Body of pancreas (tissue), 4 donors: ENCODE measurements at regions not wholly inside any gene's neighbourhood (a gene's known extent, or its start where the extent isn't known, plus 50 kb on each side); places are given as distances from the start of the nearest gene placed in this dataset.

Experiments used
- ATAC-seq: fragments of 150-250 bp; one replicate; pipeline ENCODE4 v1.9.1; 2016
- DNase-seq, 4 donors: peaks; one replicate each; pipeline ENCODE4 v3.0.0-alpha.2; 2019
- H3K27ac ChIP-seq, 4 donors: fragments of 200-600 bp; sonication (generic); 1 replicate in 3 of 4; 2 replicates in 1 of 4; pipeline versions ENCODE4 v1.5.1 to v1.6.1; 2016 to 2019; ENCODE audit warnings: mild to moderate bottlenecking in 1 of 4, mixed read lengths in 1 of 4, moderate library complexity in 1 of 4
- H3K27me3 ChIP-seq, 2 donors: fragments of 200-600 bp; sonication (generic); one replicate each; pipeline ENCODE4 v1.6.0; 2016; ENCODE audit warnings: mild to moderate bottlenecking in 1 of 2
- H3K36me3 ChIP-seq, 2 donors: fragments of 200-600 bp; sonication (generic); replicated peaks in 1 of 2; 2 replicates each; pipeline ENCODE4 v1.5.1; 2016; ENCODE audit warnings: low read depth in 2 of 2; ENCODE audit not compliant: insufficient read depth in 1 of 2
- H3K4me1 ChIP-seq: fragments of 200-600 bp; sonication (generic); one replicate; pipeline ENCODE4 v1.6.0; 2016
- H3K4me3 ChIP-seq, 2 donors: fragments of 200-600 bp; sonication (generic); 1 replicate in 1 of 2; 2 replicates in 1 of 2; pipeline ENCODE4 v1.5.1; 2016 to 2019
- H3K9me3 ChIP-seq, 3 donors: fragments of 200-600 bp; sonication (generic); 1 replicate in 2 of 3; 2 replicates in 1 of 3; pipeline ENCODE4 v1.5.1; 2016
- CTCF ChIP-seq, 7 experiments: fragments of 450-650 bp in 4 of 7; fragments of 200-600 bp in 3 of 7; sonication (generic) in 3 of 7; IDR thresholded peaks; one replicate each; pipeline ENCODE4 v1.5.1; 2016 to 2019; ENCODE audit warnings: antibody characterized with exemption in 7 of 7
- POLR2A ChIP-seq, 3 donors: fragments of 450-650 bp; IDR thresholded peaks; one replicate each; pipeline ENCODE4 v1.6.1; 2016; ENCODE audit warnings: antibody characterized with exemption in 3 of 3, mild to moderate bottlenecking in 2 of 3
- WGBS, 2 donors: methylation state at CpG; one replicate each; pipeline ENCODE4 v1.1.5; 2017; 5-methylcytosine and 5-hydroxymethylcytosine counted together
- intact Hi-C: fragments of 100-400 bp; cut with DNase I; formaldehyde crosslinking; loops from one replicate; pipeline ENCODE4 v1.15.1; 2023

GRCh38 chr6:132016396-132016795 lies 65.2 kb upstream of the CCN2 start:
- Histone ChIP-seq H3K4me3 (no peak overlapping the region), H3K4me1 (peaks cover 5% of the 10 kb centered on the region), H3K27me3 (no peaks in the 10 kb centered on the region), H3K36me3 (no peaks in the 10 kb centered on the region), H3K9me3 (no peaks in the 10 kb centered on the region), H3K27ac (no peak overlapping the region)
- intact Hi-C loops = no loop called here
- 80 to 94% methylated on average over 1 of the region's 1 CpG for WGBS, 2 donors
- no peak for ATAC-seq
- no peak for DNase-seq
- TF ChIP-seq POLR2A (IDR thresholded peaks at IDR 0.05) = no peak
- no peak for TF ChIP-seq CTCF (IDR thresholded peaks at IDR 0.05)

GRCh38 chr6:132011582-132011981 lies 60.4 kb upstream of the CCN2 start:
- DNase-seq (no peak), ATAC-seq (no peak)
- no peaks in the 10 kb centered on the region for H3K4me1 ChIP-seq
- H3K27me3 ChIP-seq = no peaks in the 10 kb centered on the region
- TF ChIP-seq CTCF (IDR thresholded peaks at IDR 0.05) (no peak), POLR2A (IDR thresholded peaks at IDR 0.05) (no peak)
- no peaks in the 10 kb centered on the region for H3K9me3 ChIP-seq
- intact Hi-C loops = no loop called here
- H3K36me3 ChIP-seq = no peaks in the 10 kb centered on the region
- WGBS, 2 donors = 69 to 70% methylated on average over 2 of the region's 2 CpGs
- H3K4me3 ChIP-seq = no peak overlapping the region
- no peak overlapping the region for H3K27ac ChIP-seq

GRCh38 chr6:132009175-132009574 lies 58.0 kb upstream of the CCN2 start:
- H3K36me3 ChIP-seq = no peaks in the 10 kb centered on the region
- no peaks in the 10 kb centered on the region for H3K9me3 ChIP-seq
- no peak for TF ChIP-seq POLR2A (IDR thresholded peaks at IDR 0.05)
- TF ChIP-seq CTCF (IDR thresholded peaks at IDR 0.05) = no peak
- ATAC-seq = no peak
- H3K27ac ChIP-seq = no peak overlapping the region
- no peak for DNase-seq
- intact Hi-C loops = no loop called here
- H3K4me3 ChIP-seq = no peak overlapping the region
- no peaks in the 10 kb centered on the region for H3K4me1 ChIP-seq
- H3K27me3 ChIP-seq = no peaks in the 10 kb centered on the region

- Histone ChIP-seq H3K36me3 (no peaks in the 10 kb centered on the region), H3K27ac (no peak overlapping the region), H3K4me1 (no peaks in the 10 kb centered on the region), H3K27me3 (no peaks in the 10 kb centered on the region), H3K4me3 (no peak overlapping the region), H3K9me3 (no peaks in the 10 kb centered on the region)
- 77 to 91% methylated on average over 2 of the region's 2 CpGs for WGBS, 2 donors
- ATAC-seq (no peak), DNase-seq (no peak)
- TF ChIP-seq CTCF (IDR thresholded peaks at IDR 0.05) = no peak
- no peak for TF ChIP-seq POLR2A (IDR thresholded peaks at IDR 0.05)
- intact Hi-C loops = no loop called here
Measured at GRCh38 chr6:132007474-132008190, 56.5 kb upstream of the CCN2 start.

- ATAC-seq = no peak
- H3K27ac ChIP-seq = no peak overlapping the region
- H3K4me3 ChIP-seq = no peak overlapping the region
- no peak for DNase-seq
- no peaks in the 10 kb centered on the region for H3K4me1 ChIP-seq
- H3K36me3 ChIP-seq = no peaks in the 10 kb centered on the region
- TF ChIP-seq POLR2A (IDR thresholded peaks at IDR 0.05) = no peak
- no peak for TF ChIP-seq CTCF (IDR thresholded peaks at IDR 0.05)
- H3K27me3 ChIP-seq = no peaks in the 10 kb centered on the region
- intact Hi-C loops = no loop called here
- 81 to 97% methylated on average over 2 of the region's 2 CpGs for WGBS, 2 donors
- no peaks in the 10 kb centered on the region for H3K9me3 ChIP-seq
Measured at GRCh38 chr6:132005178-132005577, 54.0 kb upstream of the CCN2 start.
